Thymus (tissue), 11 donors: ENCODE measurements at regions not wholly inside any gene's neighbourhood (a gene's known extent, or its start where the extent isn't known, plus 50 kb on each side); places are given as distances from the start of the nearest gene placed in this dataset.

Experiments used
- DNase-seq, 9 donors: peaks; one replicate each; pipeline ENCODE4 v3.0.0-alpha.2; 2013; ENCODE audit warnings: low spot score in 9 of 9, low read depth in 6 of 9, missing footprints in 1 of 9
- H3K27ac ChIP-seq, 2 donors: one replicate each; pipeline ENCODE4 v1.5.1; 2013; ENCODE audit warnings: control low read depth in 1 of 2, low read depth in 1 of 2, low read length in 1 of 2, mild to moderate bottlenecking in 1 of 2, moderate library complexity in 1 of 2
- H3K27me3 ChIP-seq, 2 donors: one replicate each; pipeline ENCODE4 v1.5.1; 2013; ENCODE audit warnings: low read length in 1 of 2; ENCODE audit not compliant: control insufficient read depth in 2 of 2, insufficient read depth in 1 of 2
- H3K36me3 ChIP-seq, 2 donors: one replicate each; pipeline ENCODE4 v1.5.1; 2013; ENCODE audit warnings: low read length in 1 of 2, mild to moderate bottlenecking in 1 of 2, moderate library complexity in 1 of 2; ENCODE audit not compliant: control insufficient read depth in 2 of 2, insufficient read depth in 2 of 2
- H3K4me1 ChIP-seq, 2 donors: one replicate each; pipeline ENCODE4 v1.5.1; 2013; ENCODE audit warnings: low read length in 2 of 2; ENCODE audit not compliant: control insufficient read depth in 2 of 2, insufficient read depth in 2 of 2
- H3K4me3 ChIP-seq, 2 donors: one replicate each; pipeline ENCODE4 v1.5.1; 2013; ENCODE audit warnings: low read length in 2 of 2, control low read depth in 1 of 2, mild to moderate bottlenecking in 1 of 2
- H3K9me3 ChIP-seq, 2 donors: one replicate each; pipeline ENCODE4 v1.5.1; 2013; ENCODE audit warnings: low read length in 1 of 2, mild to moderate bottlenecking in 1 of 2; ENCODE audit not compliant: control insufficient read depth in 2 of 2, insufficient read depth in 1 of 2
- WGBS: extraction: QIAGEN DNeasy Blood & Tissue Kit; methylation state at CpG from one replicate; pipeline ENCODE4 v1.1.7; 2013; 5-methylcytosine and 5-hydroxymethylcytosine counted together
- donor health status: healthy.

DNA sequence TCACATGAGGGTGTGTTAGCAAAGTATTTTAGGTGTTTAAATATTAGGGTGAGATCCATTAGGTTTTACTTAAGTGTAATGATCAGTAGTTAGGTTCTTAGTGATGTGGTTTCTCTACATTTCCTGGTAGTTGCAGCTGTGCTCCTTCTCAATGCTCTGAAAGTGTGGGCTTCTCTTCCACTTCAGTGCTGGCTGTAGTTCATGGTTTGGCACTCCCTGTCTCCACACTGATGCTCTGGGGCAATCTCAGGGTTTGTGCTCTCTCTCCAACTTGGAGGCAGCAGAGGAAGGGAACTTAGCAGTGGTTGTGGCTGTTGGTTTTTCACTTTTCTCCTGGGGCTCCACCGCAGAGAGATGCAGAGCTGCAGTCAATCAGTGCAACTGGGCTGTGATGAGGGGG lies 507.5 kb downstream of the TMEM232 start:
- DNase-seq, result peak in 3 of 9 donors; percentile 13 to 52 (median 13)
- Histone ChIP-seq H3K4me3 (no peak overlapping the region), H3K4me1 (peaks cover 3 to 14% of the 10 kb centered on the region in 2 donors), H3K36me3 (no peaks in the 10 kb centered on the region), H3K27me3 (no peaks in the 10 kb centered on the region), H3K9me3 (peaks cover 6 to 33% of the 10 kb centered on the region in 2 donors), H3K27ac (no peak overlapping the region)
- whole genome bisulfite sequencing, result 87% methylated on average over 1 of the region's 1 CpG

DNA sequence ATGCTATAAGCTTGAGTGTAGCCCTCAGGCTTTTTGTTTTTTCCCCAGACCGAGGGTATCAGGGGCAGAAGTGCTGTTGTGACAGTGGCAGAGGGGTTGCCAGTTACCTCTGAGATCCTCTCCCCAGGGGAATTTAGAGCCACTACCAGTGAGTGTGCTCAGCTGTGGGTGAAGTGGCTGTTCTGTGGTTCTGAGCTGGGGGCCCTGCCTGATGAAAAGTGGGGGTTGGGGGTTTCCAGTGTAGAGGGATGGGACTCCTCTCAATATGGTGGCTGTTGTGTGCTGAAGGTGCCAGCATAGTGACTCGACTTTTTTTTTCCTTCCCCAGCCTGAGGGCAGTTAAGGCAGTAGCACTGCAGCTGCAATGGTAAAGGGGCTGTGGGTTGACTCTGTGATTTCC lies 506.7 kb downstream of the TMEM232 start:
- peak in 1 of 9 donors; percentile 33 for DNase-seq
- Histone ChIP-seq H3K9me3 (peaks cover 6 to 33% of the 10 kb centered on the region in 2 donors), H3K27ac (no peak overlapping the region), H3K36me3 (no peaks in the 10 kb centered on the region), H3K4me1 (peaks cover 3 to 14% of the 10 kb centered on the region in 2 donors), H3K27me3 (no peaks in the 10 kb centered on the region), H3K4me3 (no peak overlapping the region)
- WGBS, result 84% methylated on average over 2 of the region's 2 CpGs

DNA sequence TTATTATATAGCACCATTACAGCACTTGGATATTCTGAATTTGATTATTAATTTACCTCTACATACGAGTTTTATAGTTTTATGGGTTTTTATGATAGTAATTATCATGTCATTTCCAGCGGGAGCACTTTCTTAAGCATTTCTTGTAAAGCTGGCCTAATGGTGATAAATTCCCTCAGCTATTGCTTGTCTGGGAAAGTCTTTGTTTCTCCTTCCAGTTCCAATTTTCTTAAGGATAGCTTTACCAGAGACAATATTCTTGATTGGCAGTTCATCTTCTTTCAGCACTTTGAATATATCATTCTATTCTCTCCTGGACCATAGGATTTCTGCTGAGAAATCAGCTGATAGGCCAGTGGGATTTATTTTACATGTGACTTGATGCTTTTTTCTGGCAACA lies 505.4 kb downstream of the TMEM232 start:
- H3K4me3 ChIP-seq, result no peak overlapping the region
- 91% methylated on average over 2 of the region's 2 CpGs for WGBS
- no peaks in the 10 kb centered on the region for H3K36me3 ChIP-seq
- no peaks in the 10 kb centered on the region for H3K27me3 ChIP-seq
- no peak overlapping the region for H3K27ac ChIP-seq
- DNase-seq, result no peak
- H3K4me1 ChIP-seq, result peaks cover 3 to 14% of the 10 kb centered on the region in 2 donors
- H3K9me3 ChIP-seq, result peaks cover 6 to 33% of the 10 kb centered on the region in 2 donors

DNA sequence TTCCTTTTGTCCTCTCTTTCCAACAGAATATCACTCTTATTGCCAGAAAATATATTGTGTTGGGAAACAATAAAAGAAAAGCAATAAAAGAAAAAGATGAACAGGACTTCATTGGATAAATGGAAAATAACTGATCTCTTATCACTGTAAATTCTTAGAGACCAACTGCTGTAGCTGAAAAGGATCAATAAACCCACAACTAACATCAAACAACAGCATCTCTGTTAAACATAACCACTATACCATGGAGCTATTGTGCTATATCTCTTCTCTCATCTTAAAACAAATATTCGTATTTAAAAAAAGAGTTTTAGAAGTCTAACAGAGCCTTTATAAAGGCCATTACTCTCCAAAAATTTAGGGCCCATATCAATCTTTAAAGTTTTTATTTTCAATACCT lies 502.4 kb downstream of the TMEM232 start:
- no peak for DNase-seq
- H3K9me3 ChIP-seq, result peaks cover 6 to 33% of the 10 kb centered on the region in 2 donors
- H3K27ac ChIP-seq, result no peak overlapping the region
- no peaks in the 10 kb centered on the region for H3K27me3 ChIP-seq
- H3K4me3 ChIP-seq, result no peak overlapping the region
- 47% methylated on average over 1 of the region's 1 CpG for WGBS
- H3K4me1 ChIP-seq, result peaks cover 3 to 13% of the 10 kb centered on the region in 2 donors
- H3K36me3 ChIP-seq, result no peaks in the 10 kb centered on the region

DNA sequence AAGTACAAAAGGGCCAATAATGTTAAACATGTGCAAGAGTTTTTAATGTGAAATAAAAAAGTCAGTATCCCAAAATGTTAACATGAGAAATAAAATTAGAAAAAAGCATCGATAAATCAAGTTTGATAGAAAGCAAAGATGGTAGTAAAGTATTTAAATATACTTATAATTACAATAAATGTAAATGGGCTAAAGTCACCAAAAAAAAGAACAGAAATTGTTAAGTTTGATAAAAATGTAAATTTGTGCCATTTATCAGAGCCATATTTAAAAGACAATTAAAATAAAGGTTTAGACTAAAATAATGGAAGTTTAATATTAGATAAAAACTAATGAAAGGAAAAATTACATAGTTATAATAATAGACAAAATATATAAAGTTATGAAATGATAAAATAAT lies 500.5 kb downstream of the TMEM232 start:
- Histone ChIP-seq H3K27me3 (no peaks in the 10 kb centered on the region), H3K9me3 (peaks cover 4 to 17% of the 10 kb centered on the region in 2 donors), H3K27ac (no peak overlapping the region), H3K4me3 (no peak overlapping the region), H3K4me1 (no peaks in the 10 kb centered on the region), H3K36me3 (no peaks in the 10 kb centered on the region)
- WGBS, result 99% methylated on average over 1 of the region's 1 CpG
- DNase-seq, result no peak

DNA sequence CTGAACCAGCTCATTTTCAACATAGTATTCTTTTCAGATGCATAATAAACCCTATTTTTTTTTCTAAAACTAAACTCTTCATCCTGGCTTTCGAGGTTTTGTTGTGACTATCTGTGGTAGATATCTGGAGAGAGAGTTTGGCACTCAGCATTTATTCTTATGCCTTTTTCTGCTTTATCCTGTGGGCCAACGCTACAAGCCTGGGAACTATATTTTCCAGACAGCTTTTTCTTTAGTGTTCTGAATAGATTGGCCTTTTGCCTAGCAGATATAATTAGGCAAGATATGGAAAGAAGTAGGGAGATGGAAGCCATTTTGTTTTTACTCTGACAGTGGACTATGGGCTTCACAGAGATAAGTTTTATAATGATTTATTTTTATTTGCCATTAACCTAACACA lies 486.7 kb downstream of the TMEM232 start:
- WGBS, result 93% methylated on average over 2 of the region's 2 CpGs
- Histone ChIP-seq H3K9me3 (no peaks in the 10 kb centered on the region), H3K27ac (no peak overlapping the region), H3K36me3 (no peaks in the 10 kb centered on the region), H3K27me3 (no peaks in the 10 kb centered on the region), H3K4me3 (no peak overlapping the region), H3K4me1 (no peaks in the 10 kb centered on the region)
- no peak for DNase-seq

DNA sequence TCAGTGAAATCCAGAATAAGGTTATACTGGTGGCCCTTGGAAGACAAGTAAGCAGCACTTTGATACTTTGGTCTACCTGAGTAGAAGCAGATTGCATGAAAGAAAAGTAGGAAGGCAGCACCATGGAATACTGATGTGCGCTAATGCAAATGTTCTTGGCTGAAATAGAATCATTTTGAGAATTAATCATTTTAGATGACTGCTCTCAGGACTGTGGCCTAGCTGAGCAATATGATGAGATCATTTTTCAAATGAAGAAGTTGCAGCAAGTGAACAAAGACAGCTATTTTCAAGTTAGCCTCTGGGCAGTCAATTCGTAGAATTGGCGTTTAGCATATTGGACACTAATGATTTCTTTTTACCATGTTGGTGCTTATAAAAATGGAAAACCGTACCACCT lies 483.5 kb downstream of the TMEM232 start:
- no peaks in the 10 kb centered on the region for H3K27me3 ChIP-seq
- 98% methylated on average over 4 of the region's 4 CpGs for WGBS
- no peak for DNase-seq
- no peak overlapping the region for H3K27ac ChIP-seq
- no peaks in the 10 kb centered on the region for H3K36me3 ChIP-seq
- no peaks in the 10 kb centered on the region for H3K9me3 ChIP-seq
- H3K4me3 ChIP-seq, result no peak overlapping the region
- H3K4me1 ChIP-seq, result no peaks in the 10 kb centered on the region

DNA sequence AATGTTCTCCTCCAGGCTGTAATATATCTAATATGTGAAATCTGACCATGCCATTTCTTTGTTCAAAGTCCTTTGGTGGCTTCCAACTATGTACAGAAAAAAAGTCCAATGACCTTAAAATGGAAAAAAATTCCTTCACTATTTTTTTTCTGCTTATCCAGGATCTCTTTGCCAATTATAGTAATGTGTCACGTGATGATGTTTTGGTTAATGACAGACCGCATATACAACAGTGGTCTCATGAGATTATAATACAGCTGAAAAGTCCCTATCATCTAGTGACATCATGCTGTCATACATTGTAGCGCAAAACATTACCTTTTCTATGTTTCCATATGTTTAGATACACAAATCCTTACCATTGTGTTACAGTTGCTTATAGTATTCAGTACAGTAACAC lies 477.6 kb downstream of the TMEM232 start:
- Histone ChIP-seq H3K27me3 (no peaks in the 10 kb centered on the region), H3K4me3 (no peak overlapping the region), H3K9me3 (no peaks in the 10 kb centered on the region), H3K36me3 (no peaks in the 10 kb centered on the region), H3K4me1 (no peaks in the 10 kb centered on the region), H3K27ac (no peak overlapping the region)
- no peak for DNase-seq
- WGBS, result 96% methylated on average over 3 of the region's 3 CpGs

DNA sequence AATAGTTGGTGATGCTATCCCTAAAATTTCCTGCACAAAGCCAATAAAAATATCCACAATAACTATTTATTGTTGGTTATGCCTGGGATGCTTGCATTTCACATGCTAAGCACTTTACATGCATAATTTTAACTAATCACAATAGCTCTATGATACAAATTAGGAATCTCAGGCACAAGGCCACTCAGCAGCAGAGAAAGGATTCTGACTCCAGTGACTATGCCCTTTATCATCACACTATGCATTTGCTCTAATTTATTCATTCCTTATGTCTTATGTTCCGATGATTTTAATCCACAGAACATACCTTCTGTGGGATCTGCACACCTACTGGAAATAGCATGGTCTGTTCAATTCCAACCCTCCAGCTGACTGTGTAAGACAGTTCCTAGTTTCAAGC lies 476.1 kb downstream of the TMEM232 start:
- H3K4me3 ChIP-seq, result no peak overlapping the region
- no peak overlapping the region for H3K27ac ChIP-seq
- 95% methylated on average over 1 of the region's 1 CpG for WGBS
- H3K4me1 ChIP-seq, result no peaks in the 10 kb centered on the region
- no peaks in the 10 kb centered on the region for H3K27me3 ChIP-seq
- no peaks in the 10 kb centered on the region for H3K36me3 ChIP-seq
- DNase-seq, result no peak
- H3K9me3 ChIP-seq, result no peaks in the 10 kb centered on the region

DNA sequence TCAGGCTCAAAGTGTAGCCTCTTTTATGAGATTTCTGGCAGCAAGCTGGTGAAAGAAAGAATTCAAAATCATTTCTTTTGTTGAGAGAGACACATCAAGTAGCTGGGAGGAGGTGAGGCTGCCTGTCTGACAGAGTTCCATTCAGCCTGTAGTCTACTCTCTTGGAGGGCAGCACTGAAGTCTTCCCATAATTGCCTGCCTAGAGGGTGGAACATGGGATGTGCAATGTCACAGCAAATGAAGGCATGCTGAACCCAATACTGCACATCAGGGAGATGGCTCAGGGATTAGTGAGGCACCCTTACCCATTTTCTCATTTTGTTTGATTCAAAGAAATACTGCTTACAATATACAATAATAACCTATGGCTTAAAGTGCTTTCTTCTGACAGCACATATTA lies 475.7 kb downstream of the TMEM232 start:
- DNase-seq, result no peak
- H3K4me1 ChIP-seq, result no peaks in the 10 kb centered on the region
- no peaks in the 10 kb centered on the region for H3K27me3 ChIP-seq
- H3K4me3 ChIP-seq, result no peak overlapping the region
- no peaks in the 10 kb centered on the region for H3K36me3 ChIP-seq
- no peak overlapping the region for H3K27ac ChIP-seq
- H3K9me3 ChIP-seq, result no peaks in the 10 kb centered on the region
